GM19463 (cell line): ENCODE measurements at regions not wholly inside any gene's neighbourhood (a gene's known extent, or its start where the extent isn't known, plus 50 kb on each side); places are given as distances from the start of the nearest gene placed in this dataset.
"Not testable (repeated sequence)": the region's sequence is repeated elsewhere in the genome, so short reads cannot be mapped to it uniquely, and the experiment has no call there.

ENCODE experiments used
- ATAC-seq: cut with Tn5 transposase; IDR thresholded peaks from one replicate; pipeline ENCODE4 v1.9.1; 2021; ENCODE audit warnings: mild to moderate bottlenecking, moderate library complexity; ENCODE audit not compliant: unreplicated experiment

GRCh38 chr4:13981499-13981898 is 354.0 kb upstream of the BOD1L1 start:
- no peak for ATAC-seq

GRCh38 chr4:13982010-13982409 is 354.5 kb upstream of the BOD1L1 start:
- no peak for ATAC-seq

DNA sequence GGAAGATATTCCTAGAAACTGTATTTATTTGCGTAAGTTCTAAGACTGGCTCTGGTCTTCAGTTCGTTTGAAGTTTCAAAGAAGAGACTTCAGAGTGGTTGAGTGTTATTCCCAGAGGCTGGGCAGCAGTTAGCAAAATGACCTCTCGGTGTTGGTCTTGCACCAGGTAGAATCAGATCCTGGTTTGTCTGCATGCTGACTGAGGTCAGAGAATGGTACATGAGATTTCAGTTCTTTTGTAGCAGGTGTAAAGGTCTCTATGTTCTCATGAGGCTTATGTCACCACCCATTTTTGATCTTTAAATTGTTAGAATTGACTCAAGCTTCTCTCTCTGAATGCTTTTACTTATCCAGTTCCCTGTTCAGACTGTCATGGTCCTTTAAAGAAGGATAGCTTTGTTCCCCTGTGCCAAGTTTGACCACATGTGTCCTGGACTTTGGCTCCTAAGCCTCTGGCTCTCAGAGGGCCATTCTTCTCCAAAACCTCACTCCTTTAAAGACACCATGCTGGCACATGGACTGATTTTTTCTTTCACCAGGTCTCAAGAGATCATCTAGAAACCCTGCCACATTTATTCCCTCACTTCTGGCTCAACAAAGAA is 355.8 kb upstream of the BOD1L1 start:
- ATAC-seq: no peak

DNA sequence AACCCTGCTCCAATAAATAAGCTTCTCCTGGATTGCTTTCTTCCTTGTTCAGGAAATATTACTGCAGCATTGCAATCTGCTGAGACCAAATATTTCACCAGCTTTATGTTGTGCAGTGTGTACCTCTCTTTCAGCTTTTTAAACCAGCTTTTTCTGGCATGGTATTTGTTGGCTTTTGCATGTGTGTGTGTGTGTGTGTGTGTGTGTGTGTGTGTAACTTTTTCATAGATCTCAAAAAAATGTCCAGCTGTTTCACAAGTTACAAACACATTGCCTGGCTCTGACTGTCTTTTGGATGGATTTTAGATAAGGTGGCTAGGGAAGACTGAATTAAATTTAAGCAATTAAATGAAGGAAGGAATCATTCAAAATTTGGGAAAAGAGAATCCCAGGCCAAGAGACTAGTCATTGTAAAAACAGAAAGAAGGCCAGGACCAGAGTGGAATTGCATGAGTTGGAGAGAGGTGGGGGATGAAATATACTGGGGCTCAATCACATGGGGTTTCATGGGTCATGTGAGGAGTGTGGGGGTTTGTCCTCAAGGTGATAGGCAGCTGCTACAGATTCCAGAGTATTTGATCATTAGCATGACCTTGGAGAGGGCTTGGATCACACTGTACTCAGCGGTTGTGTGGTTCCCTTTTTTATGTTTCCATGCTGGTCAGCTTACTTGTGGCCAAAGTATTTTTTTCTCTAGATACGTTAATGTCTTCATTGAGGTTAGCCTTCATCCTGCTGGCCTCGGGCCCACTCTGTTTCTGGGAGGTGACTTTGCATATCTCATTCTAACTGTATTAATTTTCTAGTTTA is 357.7 kb upstream of the BOD1L1 start:
- ATAC-seq: no peak

GRCh38 chr4:13985837-13986236 is 358.3 kb upstream of the BOD1L1 start:
- no peak for ATAC-seq

DNA sequence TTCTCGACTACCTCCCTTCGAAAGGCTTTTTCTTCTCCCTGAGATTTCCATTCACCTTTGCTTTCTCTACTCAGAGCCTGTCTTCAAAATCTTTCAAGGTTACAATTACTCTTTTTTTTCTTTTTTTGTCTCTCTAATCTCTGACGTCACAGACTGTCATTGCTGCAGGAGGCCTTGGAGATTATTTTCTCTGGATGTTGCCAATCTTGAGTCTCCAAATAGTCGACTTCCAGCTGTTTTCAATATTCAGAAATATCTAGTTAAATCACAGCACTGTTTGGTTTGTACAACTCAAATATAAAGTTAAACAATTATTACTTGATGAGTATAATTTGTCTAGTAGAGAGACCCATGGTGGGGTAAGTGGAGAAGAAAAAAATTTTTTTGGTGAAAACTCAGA is 359.0 kb upstream of the BOD1L1 start:
- ATAC-seq: no peak

DNA sequence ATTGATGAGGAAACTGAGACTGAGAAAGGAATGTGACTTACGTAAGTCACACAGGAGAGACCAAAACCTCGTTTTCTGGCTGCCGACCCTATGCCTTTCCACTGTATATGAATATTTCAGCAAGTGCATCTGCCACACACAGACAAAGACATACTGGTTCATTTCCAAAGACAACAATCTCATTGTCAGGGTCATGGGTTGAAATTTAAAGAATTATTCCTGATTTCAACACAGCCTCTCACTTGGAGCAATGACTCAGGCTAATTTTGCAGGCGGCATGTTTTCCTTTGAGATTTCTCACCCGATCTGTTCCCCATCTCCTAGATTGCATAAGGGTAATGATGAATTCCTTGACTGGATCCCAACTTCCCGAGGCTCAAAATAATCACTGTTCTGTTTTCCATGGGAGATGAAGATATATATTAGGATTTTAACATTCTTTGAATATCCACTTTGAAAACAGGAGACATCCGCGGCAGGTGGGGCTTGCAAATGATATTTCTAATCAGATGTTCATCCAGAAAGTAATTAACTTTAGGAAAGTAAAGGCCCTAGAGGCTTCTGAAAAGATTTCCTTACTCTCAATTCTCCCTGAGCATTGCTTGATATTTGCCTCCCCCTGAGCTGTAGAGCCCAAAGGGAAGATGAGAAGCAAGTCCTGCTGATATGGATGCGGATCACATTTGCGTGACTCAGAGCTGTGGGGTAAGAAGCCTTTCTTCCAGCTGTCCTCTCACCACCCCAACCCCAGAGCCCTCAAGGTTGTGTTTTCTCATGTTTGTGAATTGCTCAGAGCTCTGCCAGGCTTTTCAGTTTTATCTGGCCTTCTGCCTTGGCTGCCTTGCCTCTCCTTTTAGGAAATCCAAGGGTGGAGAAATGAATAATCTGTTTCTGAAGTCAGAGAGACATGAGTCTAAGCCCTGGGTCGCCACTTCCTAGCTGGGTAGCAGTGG is 361.1 kb upstream of the BOD1L1 start:
- ATAC-seq: no peak

DNA sequence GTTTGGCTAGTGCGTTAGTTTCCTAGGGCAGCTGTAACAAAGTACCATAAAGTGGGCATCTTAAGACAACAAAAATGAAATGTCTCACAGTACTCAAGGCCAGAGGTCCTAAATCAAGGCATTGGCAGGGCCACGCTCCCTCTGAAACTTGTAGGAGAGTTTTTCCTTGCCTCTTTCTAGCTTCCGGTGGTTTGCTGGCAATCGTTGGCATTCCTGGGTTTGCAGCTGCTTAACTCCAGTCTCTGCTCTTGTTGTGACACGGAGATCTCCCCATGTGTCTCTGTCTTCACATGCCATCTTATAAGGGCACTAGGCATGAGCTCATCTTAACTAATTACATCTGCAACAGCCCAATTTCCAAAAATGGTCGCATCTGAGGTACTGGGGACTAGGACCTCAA is 362.0 kb upstream of the BOD1L1 start:
- no peak for ATAC-seq

- no peak for ATAC-seq
These were observed 363.4 kb upstream of the BOD1L1 start for GRCh38 chr4:13990596-13991589.

DNA sequence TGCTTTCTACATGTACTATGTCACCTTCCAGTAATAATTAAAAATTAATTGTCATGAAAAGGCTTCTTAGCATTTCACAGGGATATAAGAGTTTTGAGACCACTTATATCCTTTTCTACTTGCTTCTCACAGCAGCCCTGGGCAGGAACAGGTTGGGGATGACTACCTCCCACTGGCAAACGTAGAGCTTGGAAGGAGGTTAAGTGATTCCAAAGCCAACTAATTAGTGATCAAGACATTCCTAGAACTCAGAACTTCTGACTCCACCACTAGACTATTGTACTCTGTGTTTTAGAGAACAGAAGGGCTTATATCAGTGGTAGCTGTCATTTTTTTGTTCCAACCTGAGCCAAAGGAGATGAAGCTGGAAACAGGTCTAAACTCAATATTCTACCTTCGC is 364.5 kb upstream of the BOD1L1 start:
- ATAC-seq: no peak

GRCh38 chr4:13992975-13993520 is 365.5 kb upstream of the BOD1L1 start:
- no peak for ATAC-seq

DNA sequence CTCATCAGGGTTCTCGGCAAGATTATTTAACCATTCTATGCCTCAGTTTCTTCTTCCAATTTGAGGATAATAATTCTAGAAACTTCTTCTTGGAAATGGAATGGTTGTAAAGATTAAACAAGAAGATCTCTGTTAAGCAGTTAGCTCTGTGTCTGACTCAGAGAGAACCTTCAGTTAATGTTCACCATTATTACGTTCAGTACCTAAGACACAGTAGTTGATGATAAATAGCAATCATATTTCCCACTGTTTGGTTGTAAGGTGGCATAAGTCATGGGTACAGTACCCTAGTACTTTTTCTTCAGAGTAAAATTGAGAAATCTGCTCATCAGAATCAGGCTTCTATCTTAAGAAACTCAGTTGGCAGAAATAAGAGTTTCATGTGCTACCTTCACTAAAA is 366.5 kb upstream of the BOD1L1 start:
- no peak for ATAC-seq

DNA sequence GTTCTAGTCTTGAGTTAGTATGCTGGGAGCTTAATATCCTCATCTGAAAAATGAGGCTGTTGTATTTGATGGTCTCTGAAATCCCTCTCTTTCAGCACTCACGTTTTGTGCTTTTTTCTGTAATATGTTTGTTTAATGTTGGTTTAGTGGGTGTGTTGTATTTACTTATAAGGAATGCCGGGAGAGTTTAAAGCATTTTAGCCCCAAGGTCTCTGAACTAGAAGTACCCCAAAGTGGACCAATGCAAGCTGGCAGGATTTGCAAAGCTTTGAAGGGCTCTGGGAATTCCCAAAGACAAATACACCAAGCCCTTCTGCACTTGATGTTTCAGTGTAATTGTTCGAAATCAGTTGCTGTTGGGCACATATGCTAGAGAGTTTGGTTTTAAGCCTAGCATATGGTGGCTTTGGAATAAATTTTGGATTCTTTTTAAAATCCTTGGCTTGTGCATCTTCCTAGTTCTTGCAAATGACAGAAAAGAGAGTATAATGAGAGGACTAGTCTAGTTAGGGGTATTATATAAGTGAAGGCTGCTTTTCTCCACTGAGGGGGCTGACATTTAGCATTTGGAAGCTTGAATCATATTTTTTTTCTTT is 371.4 kb upstream of the BOD1L1 start:
- ATAC-seq: no peak

DNA sequence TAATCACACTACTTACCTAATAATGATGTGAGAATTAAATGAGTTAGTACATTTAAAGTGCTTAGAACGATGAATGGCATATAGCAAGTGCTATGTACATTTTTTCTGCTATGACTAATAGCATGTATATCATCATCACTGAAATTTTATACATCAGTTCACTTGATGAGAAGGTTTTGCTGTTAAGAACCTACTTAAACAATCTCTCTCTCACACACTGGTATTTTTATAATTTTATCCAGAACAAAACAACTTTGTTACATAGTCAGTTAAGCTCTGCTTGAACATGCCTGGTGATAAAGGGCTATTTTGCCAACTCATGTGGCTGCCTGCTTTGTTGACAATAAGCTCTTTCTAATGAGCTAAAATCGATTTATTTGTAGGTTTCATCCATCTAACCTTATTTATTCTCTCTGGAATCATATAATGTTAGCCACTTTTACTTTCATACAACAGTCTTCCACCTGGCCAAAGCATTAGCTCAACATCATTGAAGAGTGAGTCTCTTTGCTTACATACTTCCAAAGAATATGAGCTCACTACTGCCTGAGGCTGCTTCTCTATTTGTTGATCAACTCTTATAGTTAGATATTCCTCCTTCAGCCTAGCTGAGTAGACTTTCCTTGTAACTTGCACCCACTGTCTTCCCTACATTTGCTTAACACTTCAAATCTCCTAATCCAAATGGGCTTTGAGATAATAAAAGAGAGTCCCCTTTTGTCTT is 372.7 kb upstream of the BOD1L1 start:
- no peak for ATAC-seq

DNA sequence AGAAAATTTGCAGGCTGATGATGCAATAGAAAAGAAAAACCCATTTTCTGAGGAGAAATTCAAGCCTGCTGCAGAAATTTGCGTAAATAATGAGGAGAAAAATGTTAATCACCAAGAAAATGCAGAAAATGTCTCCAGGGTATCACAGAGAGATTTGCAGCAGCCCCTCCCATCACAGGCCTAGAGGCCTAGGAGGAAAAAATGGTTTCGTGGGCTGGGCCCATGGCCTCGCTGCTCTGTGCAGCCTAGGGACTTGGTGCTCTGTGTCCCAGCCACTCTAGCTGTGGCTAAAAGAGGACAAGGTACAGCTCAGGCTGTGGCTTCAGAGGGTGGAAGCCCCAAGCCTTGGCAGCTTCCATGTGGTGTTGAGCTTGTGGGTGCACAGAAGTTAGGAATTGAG is 374.8 kb upstream of the BOD1L1 start:
- not testable (repeated sequence) for ATAC-seq

GRCh38 chr4:14008494-14008893 is 381.0 kb upstream of the BOD1L1 start:
- ATAC-seq: no peak

- no peak for ATAC-seq
These were observed 390.8 kb upstream of the BOD1L1 start for GRCh38 chr4:14018191-14018853.

- ATAC-seq: no peak
These were observed 394.9 kb upstream of the BOD1L1 start for GRCh38 chr4:14022456-14022855.
